ENCODE measurements at regions not wholly inside any gene's neighbourhood (a gene's known extent, or its start where the extent isn't known, plus 50 kb on each side); places are given as distances from the start of the nearest gene placed in this dataset.

GRCh38 chr1:87820668-87821334 is 492.1 kb downstream of the LMO4 start:
- peak in 2 of 11 donors; percentile 31 to 33 for DNase-seq (ENCODE audit: extremely low read depth in 1 of 11, low read depth in 9 of 11, low spot score in 4 of 11)

DNA sequence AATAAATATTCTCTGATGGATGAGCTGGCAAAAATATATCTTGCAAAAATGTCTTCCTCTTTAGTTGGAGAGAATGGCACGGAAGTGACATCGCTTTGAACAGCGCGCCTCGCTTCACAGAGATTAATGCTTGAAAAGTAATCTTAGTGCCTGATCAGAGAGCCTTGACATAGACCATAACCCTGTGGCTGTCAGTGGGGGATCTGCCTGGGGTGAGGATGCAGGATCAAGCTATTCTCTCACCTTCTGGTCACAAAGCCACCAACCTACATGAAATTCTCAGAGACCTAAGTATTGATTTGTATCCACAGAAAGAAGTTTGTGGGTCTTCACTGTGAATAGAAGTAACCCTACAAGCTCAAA is 492.6 kb downstream of the LMO4 start:
- DNase-seq (ENCODE audit: extremely low read depth in 1 of 11, low read depth in 9 of 11, low spot score in 4 of 11) = no peak

DNA sequence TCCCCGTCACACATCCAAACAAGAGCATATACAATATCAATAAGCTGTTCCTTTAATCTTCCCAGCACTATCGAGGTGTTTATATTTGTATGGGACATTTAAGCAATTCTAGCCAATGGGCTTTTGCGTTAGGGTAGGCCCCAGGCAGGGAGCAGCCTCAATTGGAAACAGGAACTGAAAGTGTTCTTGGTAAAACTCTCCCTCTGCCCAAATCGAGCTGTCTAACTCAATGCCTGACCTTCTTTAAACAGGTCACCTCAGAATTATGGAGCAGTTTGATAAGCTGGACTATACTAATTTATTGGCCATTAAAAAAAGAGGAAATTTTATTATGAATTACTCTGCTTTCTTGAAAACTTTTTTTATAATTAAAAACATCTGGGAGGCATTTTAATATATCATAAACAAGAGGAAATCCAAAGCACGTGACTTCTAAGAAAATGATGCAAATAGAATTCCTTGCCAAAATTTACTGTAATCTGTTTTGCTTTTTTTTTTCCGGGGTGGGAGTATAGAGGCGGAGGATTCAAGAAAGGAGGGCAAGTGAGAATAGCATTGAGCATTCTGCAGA is 498.1 kb downstream of the LMO4 start:
- peak in 7 of 11 donors; percentile 26 to 66 (median 46) for DNase-seq (ENCODE audit: extremely low read depth in 1 of 11, low read depth in 9 of 11, low spot score in 4 of 11)

- no peak for DNase-seq (ENCODE audit: extremely low read depth in 1 of 11, low read depth in 9 of 11, low spot score in 4 of 11)
These were observed 500.7 kb downstream of the LMO4 start for GRCh38 chr1:87829360-87829759.

GRCh38 chr1:87830432-87830978 is 501.8 kb downstream of the LMO4 start:
- no peak for DNase-seq (ENCODE audit: extremely low read depth in 1 of 11, low read depth in 9 of 11, low spot score in 4 of 11)

- DNase-seq (ENCODE audit: extremely low read depth in 1 of 11, low read depth in 9 of 11, low spot score in 4 of 11) = peak in 8 of 11 donors; percentile 26 to 74 (median 54)
These were observed 504.5 kb downstream of the LMO4 start for GRCh38 chr1:87833166-87833565.

GRCh38 chr1:87834151-87834550 is 505.5 kb downstream of the LMO4 start:
- no peak for DNase-seq (ENCODE audit: extremely low read depth in 1 of 11, low read depth in 9 of 11, low spot score in 4 of 11)

DNA sequence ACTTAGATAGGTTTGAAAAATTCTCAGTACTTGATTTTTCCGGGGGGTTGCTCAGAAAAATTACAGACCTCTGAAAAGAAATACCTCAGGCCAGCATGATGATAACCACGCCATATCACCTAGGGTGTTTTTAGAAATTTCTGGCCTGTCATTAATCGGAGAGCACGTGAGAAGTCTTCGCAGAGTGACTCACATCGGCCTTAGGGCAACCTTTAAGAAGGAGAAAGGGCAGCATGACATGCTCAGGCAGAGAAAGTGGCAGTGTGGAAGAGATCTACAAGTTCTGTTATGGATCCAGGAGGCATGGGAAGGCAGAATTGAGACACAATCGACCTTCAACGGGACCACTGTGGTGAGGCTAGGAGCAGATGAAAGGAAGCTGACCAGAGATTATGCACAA is 506.3 kb downstream of the LMO4 start:
- no peak for DNase-seq (ENCODE audit: extremely low read depth in 1 of 11, low read depth in 9 of 11, low spot score in 4 of 11)

DNA sequence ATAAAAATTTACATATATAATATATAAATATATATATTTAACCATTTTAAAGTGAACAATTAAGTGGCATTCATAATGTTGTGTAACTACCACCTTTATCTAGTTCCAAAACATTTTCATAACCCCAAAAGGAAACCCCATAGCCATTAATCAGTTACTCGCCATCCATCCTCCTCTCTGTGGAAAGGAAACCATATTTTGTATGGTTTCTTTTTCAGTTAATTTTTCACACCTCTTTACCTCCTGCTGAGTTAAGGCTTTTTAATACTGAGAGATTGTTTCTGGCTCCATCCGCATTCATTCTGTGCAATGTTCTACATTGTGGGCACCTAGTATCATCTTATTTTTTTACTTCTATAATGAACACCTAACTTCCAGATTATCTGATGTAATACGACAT is 512.1 kb downstream of the LMO4 start:
- no peak for DNase-seq (ENCODE audit: extremely low read depth in 1 of 11, low read depth in 9 of 11, low spot score in 4 of 11)

- DNase-seq (ENCODE audit: extremely low read depth in 1 of 11, low read depth in 9 of 11, low spot score in 4 of 11) = no peak
These were observed 512.7 kb downstream of the LMO4 start for GRCh38 chr1:87841332-87841731.

GRCh38 chr1:87842156-87842555 is 513.5 kb downstream of the LMO4 start:
- no peak for DNase-seq (ENCODE audit: extremely low read depth in 1 of 11, low read depth in 9 of 11, low spot score in 4 of 11)

DNA sequence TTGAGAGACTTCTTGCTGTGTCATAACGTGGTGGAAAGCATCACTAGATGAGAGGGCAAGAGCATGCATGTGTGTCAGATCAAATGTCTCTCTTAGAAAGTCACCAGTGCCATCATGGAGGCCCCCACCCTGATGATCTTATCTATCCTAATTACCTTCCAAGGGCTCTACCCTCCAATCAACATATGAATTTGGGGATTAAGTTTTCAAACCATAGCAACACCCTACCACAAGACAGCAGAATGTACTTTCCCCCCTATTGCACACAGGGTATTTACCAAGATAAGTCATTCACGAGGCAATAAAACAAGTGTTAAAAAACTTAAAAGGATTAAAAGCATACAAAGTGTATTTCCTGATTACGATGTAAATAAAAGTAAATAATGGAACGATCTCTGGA is 515.6 kb downstream of the LMO4 start:
- no peak for DNase-seq (ENCODE audit: extremely low read depth in 1 of 11, low read depth in 9 of 11, low spot score in 4 of 11)

GRCh38 chr1:87851490-87851889 is 522.8 kb downstream of the LMO4 start:
- DNase-seq (ENCODE audit: extremely low read depth in 1 of 11, low read depth in 9 of 11, low spot score in 4 of 11) = no peak

DNA sequence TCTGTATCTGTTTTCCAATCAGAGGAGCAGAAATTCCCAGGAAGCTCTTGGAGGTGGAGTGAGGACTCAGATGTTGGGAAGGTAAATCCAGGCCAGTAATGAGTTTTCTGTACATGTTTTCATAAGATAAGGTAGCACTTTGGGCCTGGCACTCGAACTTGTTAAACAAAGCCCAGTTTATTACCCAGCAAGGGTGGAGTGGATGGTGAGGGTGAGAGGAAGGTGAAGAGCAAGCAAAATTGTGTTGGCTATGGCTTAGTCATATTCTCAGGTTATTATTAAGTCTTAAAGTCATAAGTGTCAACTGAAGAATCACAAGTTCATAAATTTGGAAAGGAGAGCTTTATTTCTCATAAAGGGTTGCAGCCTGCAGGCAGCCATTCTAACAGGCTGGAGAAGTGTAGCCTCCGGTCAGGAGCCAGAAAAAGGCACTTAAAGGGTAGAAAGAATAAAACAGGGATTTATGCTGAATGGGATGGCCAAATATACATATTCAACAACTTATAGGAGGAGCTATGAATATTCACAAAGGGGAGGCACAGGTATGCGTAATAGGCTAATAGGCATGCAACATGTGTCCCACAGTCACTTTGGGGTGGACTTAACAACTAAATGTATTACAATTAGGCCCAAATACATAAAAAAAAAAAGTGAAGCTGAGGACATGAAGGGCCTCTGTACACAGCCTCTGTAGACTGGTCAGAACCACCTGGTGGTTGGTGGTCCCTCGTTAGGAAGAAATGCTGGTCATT is 523.9 kb downstream of the LMO4 start:
- DNase-seq (ENCODE audit: extremely low read depth in 1 of 11, low read depth in 9 of 11, low spot score in 4 of 11) = no peak

- DNase-seq (ENCODE audit: extremely low read depth in 1 of 11, low read depth in 9 of 11, low spot score in 4 of 11) = no peak
These were observed 525.1 kb downstream of the LMO4 start for GRCh38 chr1:87853576-87854351.

GRCh38 chr1:87863317-87863716 is 534.6 kb downstream of the LMO4 start:
- DNase-seq (ENCODE audit: extremely low read depth in 1 of 11, low read depth in 9 of 11, low spot score in 4 of 11) = no peak

DNA sequence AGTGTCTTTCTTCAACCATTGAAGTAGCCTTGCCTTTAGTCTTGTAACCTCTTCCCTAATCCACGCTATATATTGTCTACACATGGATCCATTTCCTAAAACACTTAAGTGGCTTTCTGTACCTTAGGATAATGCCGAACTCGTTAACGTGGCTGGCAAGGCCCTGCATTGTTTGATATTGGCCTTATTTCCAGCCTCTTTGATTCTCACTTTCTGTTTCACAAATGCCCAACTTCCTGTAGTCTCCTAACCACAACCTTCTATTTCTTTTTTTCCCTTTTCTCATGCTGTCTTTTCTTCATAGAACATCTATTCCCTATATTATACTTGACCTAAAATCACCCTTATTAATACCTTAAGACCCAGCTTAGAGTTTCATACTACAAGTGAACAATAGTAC is 536.0 kb downstream of the LMO4 start:
- DNase-seq (ENCODE audit: extremely low read depth in 1 of 11, low read depth in 9 of 11, low spot score in 4 of 11) = no peak

DNA sequence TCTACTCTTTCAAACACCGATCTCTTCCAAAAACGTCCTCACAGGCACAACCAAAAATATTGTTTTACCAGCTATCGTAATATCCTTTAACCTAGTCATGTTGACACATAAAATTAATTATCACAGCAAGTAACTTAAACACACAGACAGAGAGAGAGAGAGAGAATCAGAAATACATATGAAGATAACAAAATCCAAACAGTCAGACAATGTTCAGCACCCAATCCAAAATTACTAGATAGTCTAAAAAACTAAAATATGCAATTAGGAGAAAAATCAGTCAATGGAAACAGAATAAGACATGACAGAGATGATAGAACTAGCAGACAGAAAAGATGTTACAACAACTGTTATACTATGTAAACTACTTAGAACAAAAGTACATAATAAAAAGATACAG is 537.7 kb downstream of the LMO4 start:
- DNase-seq (ENCODE audit: extremely low read depth in 1 of 11, low read depth in 9 of 11, low spot score in 4 of 11) = no peak

GRCh38 chr1:87867626-87868025 is 538.9 kb downstream of the LMO4 start:
- DNase-seq (ENCODE audit: extremely low read depth in 1 of 11, low read depth in 9 of 11, low spot score in 4 of 11) = no peak

- no peak for DNase-seq (ENCODE audit: extremely low read depth in 1 of 11, low read depth in 9 of 11, low spot score in 4 of 11)
These were observed 540.9 kb downstream of the LMO4 start for GRCh38 chr1:87869567-87869966.

All from renal cortex interstitium (tissue), 11 donors.